MCF 10A (cell line): ENCODE measurements at regions not wholly inside any gene's neighbourhood (a gene's known extent, or its start where the extent isn't known, plus 50 kb on each side); places are given as distances from the start of the nearest gene placed in this dataset.
A peak's percentile ranks its signal among the peaks of the same experiment; 100 is the strongest.

Source experiments
- BruUV-seq: library from RNA; stranded (reverse); fragments of 400-500 nt; replicated peaks from 2 replicates; lab custom pipeline; 2021; lab: Mats Ljungman, UMichigan
- CTCF ChIA-PET: fragments of 300-600 bp; sonication (Branson Sonifier 250); formaldehyde crosslinking; extraction: SDS; loops from one replicate; lab custom pipeline; 2021; ENCODE audit warnings: antibody characterized with exemption, inconsistent platforms; lab: Yijun Ruan, JAX
- POLR2A ChIA-PET: fragments of 300-600, 350-650 bp; sonication (Branson Sonifier 250); formaldehyde crosslinking; extraction: SDS; loops from one replicate; lab custom pipeline; 2020; ENCODE audit warnings: antibody characterized with exemption, inconsistent platforms; lab: Yijun Ruan, JAX
- DNase-seq: peaks from one replicate; pipeline ENCODE4 v3.0.0-alpha.2; 2018; ENCODE audit not compliant: unreplicated experiment
- H3K27ac Mint-ChIP-seq: one replicate; pipeline ENCODE4 v1.8.0; 2022; ENCODE audit warnings: mild to moderate bottlenecking, low read depth, mixed read lengths; ENCODE audit not compliant: unreplicated experiment
- H3K27me3 Mint-ChIP-seq: one replicate; pipeline ENCODE4 v1.8.0; 2022; ENCODE audit warnings: mixed read lengths; ENCODE audit not compliant: insufficient read depth, unreplicated experiment
- H3K36me3 Mint-ChIP-seq: one replicate; pipeline ENCODE4 v1.8.0; 2022; ENCODE audit warnings: mild to moderate bottlenecking, moderate library complexity, mixed read lengths; ENCODE audit not compliant: insufficient read depth, unreplicated experiment
- H3K4me1 Mint-ChIP-seq: one replicate; pipeline ENCODE4 v1.8.0; 2022; ENCODE audit warnings: mixed read lengths; ENCODE audit not compliant: insufficient read depth, unreplicated experiment
- H3K4me3 Mint-ChIP-seq: one replicate; pipeline ENCODE4 v1.8.0; 2022; ENCODE audit warnings: mild to moderate bottlenecking, moderate library complexity, mixed read lengths; ENCODE audit not compliant: unreplicated experiment
- H3K9me3 Mint-ChIP-seq: one replicate; pipeline ENCODE4 v1.8.0; 2022; ENCODE audit warnings: mixed read lengths; ENCODE audit not compliant: unreplicated experiment
- intact Hi-C: fragments of 100-400 bp; cut with micrococcal nuclease; formaldehyde crosslinking; loops from 2 replicates; pipeline ENCODE4 v1.14.1; 2022
- TF ChIP-seq, protein P1 (sequence below): fragments of 200-600 bp; IDR thresholded peaks from one replicate; pipeline ENCODE4 v1.8.0; 2022; ENCODE audit warnings: antibody characterized with exemption, mild to moderate bottlenecking; ENCODE audit not compliant: unreplicated experiment

DNA sequence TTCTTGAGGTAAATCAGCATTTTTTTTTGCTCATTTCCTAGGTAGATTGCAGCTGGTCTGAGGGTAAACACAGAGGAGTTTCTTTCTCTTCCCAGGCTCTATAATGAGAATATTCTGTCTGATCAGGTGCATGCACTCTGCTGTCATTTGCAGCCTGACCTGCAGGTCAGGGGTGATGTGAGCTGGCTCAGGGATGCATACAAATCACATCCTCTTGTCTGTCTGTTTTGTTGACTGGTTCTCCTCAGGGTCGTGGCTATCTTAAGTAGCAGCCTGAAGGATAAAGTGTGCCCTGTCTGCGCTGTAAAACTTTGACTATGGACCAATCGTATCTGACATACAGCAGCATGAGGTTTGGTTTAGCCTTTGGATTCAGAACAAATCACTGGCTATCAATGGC lies 183.4 kb upstream of the POU3F2 start:
- H3K9me3 Mint-ChIP-seq, result no peaks in the 10 kb centered on the region
- DNase-seq, result no peak
- peaks cover 6% of the 10 kb centered on the region for H3K36me3 Mint-ChIP-seq
- H3K27ac Mint-ChIP-seq, result no peak overlapping the region
- no TSS peak for BruUV-seq
- ChIA-PET CTCF (no interaction called here), POLR2A (no interaction called here)
- TF ChIP-seq, protein P1, sequence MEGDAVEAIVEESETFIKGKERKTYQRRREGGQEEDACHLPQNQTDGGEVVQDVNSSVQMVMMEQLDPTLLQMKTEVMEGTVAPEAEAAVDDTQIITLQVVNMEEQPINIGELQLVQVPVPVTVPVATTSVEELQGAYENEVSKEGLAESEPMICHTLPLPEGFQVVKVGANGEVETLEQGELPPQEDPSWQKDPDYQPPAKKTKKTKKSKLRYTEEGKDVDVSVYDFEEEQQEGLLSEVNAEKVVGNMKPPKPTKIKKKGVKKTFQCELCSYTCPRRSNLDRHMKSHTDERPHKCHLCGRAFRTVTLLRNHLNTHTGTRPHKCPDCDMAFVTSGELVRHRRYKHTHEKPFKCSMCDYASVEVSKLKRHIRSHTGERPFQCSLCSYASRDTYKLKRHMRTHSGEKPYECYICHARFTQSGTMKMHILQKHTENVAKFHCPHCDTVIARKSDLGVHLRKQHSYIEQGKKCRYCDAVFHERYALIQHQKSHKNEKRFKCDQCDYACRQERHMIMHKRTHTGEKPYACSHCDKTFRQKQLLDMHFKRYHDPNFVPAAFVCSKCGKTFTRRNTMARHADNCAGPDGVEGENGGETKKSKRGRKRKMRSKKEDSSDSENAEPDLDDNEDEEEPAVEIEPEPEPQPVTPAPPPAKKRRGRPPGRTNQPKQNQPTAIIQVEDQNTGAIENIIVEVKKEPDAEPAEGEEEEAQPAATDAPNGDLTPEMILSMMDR, result no peak
- H3K4me1 Mint-ChIP-seq, result no peaks in the 10 kb centered on the region
- no peak overlapping the region for H3K4me3 Mint-ChIP-seq
- H3K27me3 Mint-ChIP-seq, result no peaks in the 10 kb centered on the region
- intact Hi-C loops, result no loop called here

DNA sequence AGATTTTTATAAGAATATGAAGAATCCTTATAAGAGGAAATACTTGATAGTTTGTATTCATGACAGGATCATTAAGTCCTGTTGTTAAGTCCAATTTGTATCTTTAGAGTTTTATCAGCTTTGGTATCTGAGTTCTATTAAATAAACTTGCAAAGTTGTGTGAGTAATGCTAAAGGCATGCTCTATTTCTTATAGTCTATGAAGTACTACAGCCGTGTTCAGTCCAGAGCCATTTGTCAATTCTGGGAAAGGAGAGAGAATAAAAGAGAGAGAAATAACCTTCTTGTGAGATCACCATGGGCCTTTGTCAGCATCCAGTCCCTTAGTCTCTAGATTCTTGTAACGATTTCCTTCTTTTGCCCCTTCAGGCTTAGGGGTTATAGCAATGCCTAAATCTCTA lies 181.2 kb upstream of the POU3F2 start:
- Mint-ChIP-seq H3K36me3 (peaks cover 6% of the 10 kb centered on the region), H3K27me3 (no peaks in the 10 kb centered on the region), H3K27ac (no peak overlapping the region), H3K4me1 (no peaks in the 10 kb centered on the region), H3K4me3 (no peak overlapping the region), H3K9me3 (no peaks in the 10 kb centered on the region)
- intact Hi-C loops, result no loop called here
- TF ChIP-seq, protein P1, result no peak
- POLR2A ChIA-PET, result no interaction called here
- DNase-seq, result no peak
- BruUV-seq, result no TSS peak
- CTCF ChIA-PET, result interaction anchor here (0.8 to 0.9 kb wide), 2 partner anchors 97 to 1028 kb away, joined by 3 to 4 read pairs; no protein-coding TSS in a partner anchor

DNA sequence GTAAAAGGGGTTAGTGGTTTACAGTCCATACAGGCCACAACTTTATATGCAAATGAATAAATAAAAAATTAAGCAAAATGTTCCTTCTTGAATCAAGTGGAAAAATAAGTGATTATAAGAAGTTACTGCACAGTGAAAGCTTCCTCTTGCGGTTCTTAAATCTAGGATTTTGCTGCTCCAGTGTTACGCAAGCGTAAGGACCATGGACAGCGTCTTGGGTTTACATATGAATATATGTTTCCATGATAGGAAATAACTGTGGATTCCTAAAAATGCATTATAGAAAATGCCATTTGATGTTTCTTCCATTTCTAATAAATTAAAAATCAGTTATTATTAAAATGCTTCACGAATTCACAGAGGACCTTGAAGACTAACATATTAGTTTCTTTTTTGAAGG lies 176.6 kb upstream of the POU3F2 start:
- intact Hi-C loops, result no loop called here
- BruUV-seq, result no TSS peak
- POLR2A ChIA-PET, result no interaction called here
- Mint-ChIP-seq H3K4me3 (no peak overlapping the region), H3K36me3 (peaks cover 6% of the 10 kb centered on the region), H3K9me3 (no peaks in the 10 kb centered on the region), H3K27ac (no peak overlapping the region), H3K27me3 (no peaks in the 10 kb centered on the region), H3K4me1 (no peaks in the 10 kb centered on the region)
- TF ChIP-seq, protein P1, result no peak
- DNase-seq, result peak; percentile 64
- CTCF ChIA-PET, result no interaction called here

DNA sequence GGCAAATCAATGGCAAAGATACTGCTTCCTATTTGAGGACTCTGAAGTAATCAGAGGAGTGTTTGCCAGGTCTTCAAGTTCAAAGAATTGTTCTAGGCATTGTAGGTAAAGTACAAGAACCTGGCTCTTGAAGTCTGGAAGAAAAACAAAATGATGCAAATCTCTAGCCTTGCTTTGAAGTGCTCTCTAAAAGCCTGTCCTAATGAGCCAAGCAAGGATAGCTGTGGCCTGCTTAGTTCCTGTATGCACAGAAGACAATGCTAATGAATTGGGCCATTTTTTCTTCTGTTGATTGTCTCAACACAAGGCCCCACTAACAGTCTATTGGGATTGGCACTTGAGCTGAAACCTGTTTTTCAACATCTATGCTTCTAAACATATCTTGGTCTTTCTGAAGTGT lies 165.0 kb upstream of the POU3F2 start:
- POLR2A ChIA-PET, result no interaction called here
- Mint-ChIP-seq H3K4me1 (no peaks in the 10 kb centered on the region), H3K27ac (no peak overlapping the region), H3K4me3 (no peak overlapping the region), H3K27me3 (peaks cover 10% of the 10 kb centered on the region), H3K36me3 (no peaks in the 10 kb centered on the region), H3K9me3 (no peaks in the 10 kb centered on the region)
- TF ChIP-seq, protein P1, result no peak
- intact Hi-C loops, result no loop called here
- DNase-seq, result no peak
- CTCF ChIA-PET, result no interaction called here
- no TSS peak for BruUV-seq
